ENCODE measurements at regions not wholly inside any gene's neighbourhood (a gene's known extent, or its start where the extent isn't known, plus 50 kb on each side); places are given as distances from the start of the nearest gene placed in this dataset.

- no peak for DNase-seq
- 65 to 73% methylated on average over 4 of the region's 4 CpGs for WGBS, 2 donors
- TF ChIP-seq CTCF (IDR thresholded peaks at IDR 0.05) = no peak
- H3K9me3 ChIP-seq = no peaks in the 10 kb centered on the region
- intact Hi-C loops (cut with DNase I) = loop anchor here in 1 of 10 donors (10.0 kb wide), 1 partner anchor 56 kb away; no protein-coding TSS in a partner anchor
- H3K27me3 ChIP-seq = no peaks in the 10 kb centered on the region
- H3K36me3 ChIP-seq = no peaks in the 10 kb centered on the region
- no peak for ATAC-seq
- no peak overlapping the region for H3K27ac ChIP-seq
- H3K4me1 ChIP-seq = no peaks in the 10 kb centered on the region
- no peak overlapping the region for H3K4me3 ChIP-seq
Measured at GRCh38 chr17:13728781-13729180, 127.1 kb upstream of the HS3ST3A1 start.

GRCh38 chr17:13729466-13730134 is 127.9 kb upstream of the HS3ST3A1 start:
- no peak for TF ChIP-seq CTCF (IDR thresholded peaks at IDR 0.05)
- H3K4me3 ChIP-seq = no peak overlapping the region
- no peaks in the 10 kb centered on the region for H3K4me1 ChIP-seq
- H3K36me3 ChIP-seq = no peaks in the 10 kb centered on the region
- 77 to 79% methylated on average over 10 of the region's 10 CpGs for WGBS, 2 donors
- intact Hi-C loops (cut with DNase I) = loop anchor here in 1 of 10 donors (10.0 kb wide), 1 partner anchor 55 kb away; no protein-coding TSS in a partner anchor
- no peaks in the 10 kb centered on the region for H3K9me3 ChIP-seq
- H3K27ac ChIP-seq = no peak overlapping the region
- no peaks in the 10 kb centered on the region for H3K27me3 ChIP-seq
- no peak for ATAC-seq
- no peak for DNase-seq

- no peak for TF ChIP-seq CTCF (IDR thresholded peaks at IDR 0.05)
- Histone ChIP-seq H3K27me3 (no peaks in the 10 kb centered on the region), H3K9me3 (no peaks in the 10 kb centered on the region), H3K27ac (no peak overlapping the region), H3K4me1 (no peaks in the 10 kb centered on the region), H3K36me3 (no peaks in the 10 kb centered on the region), H3K4me3 (no peak overlapping the region)
- intact Hi-C loops (cut with DNase I) = no loop called here
- DNase-seq = no peak
- 45 to 63% methylated on average over 1 of the region's 1 CpG for WGBS, 2 donors
- no peak for ATAC-seq
Measured at GRCh38 chr17:13734880-13735279, 133.2 kb upstream of the HS3ST3A1 start.

GRCh38 chr17:13735444-13735843 is 133.7 kb upstream of the HS3ST3A1 start:
- Histone ChIP-seq H3K27me3 (no peaks in the 10 kb centered on the region), H3K27ac (no peak overlapping the region), H3K36me3 (no peaks in the 10 kb centered on the region), H3K4me1 (no peaks in the 10 kb centered on the region), H3K4me3 (no peak overlapping the region), H3K9me3 (no peaks in the 10 kb centered on the region)
- no peak for TF ChIP-seq CTCF (IDR thresholded peaks at IDR 0.05)
- no peak for DNase-seq
- intact Hi-C loops (cut with DNase I) = no loop called here
- ATAC-seq = no peak
- WGBS, 2 donors = 42 to 51% methylated on average over 2 of the region's 2 CpGs
